GM21529 (cell line): ENCODE measurements at regions not wholly inside any gene's neighbourhood (a gene's known extent, or its start where the extent isn't known, plus 50 kb on each side); places are given as distances from the start of the nearest gene placed in this dataset.

Source experiments
- ATAC-seq: cut with Tn5 transposase; IDR thresholded peaks from one replicate; pipeline ENCODE4 v1.9.1; 2021; ENCODE audit not compliant: unreplicated experiment

DNA sequence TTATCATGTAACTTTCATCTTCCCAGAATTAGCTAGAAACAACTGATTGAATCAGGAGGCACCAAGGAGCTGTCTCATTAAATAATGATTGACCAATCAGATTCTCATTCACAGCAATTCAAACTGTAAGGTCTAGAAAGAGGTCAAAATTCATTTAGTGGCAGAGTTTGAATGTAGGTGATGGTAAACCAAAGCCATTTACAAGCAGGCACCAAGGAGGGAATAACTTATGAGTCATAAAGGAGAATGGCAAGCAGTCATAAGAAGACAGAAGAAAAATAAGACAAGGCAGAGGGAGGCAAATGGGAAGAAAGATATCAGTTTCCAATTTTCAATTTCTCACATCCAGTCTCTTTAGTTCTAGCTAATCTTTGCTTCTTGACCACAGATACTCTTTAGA lies 52.9 kb upstream of the DEFB112 start:
- ATAC-seq, result no peak

DNA sequence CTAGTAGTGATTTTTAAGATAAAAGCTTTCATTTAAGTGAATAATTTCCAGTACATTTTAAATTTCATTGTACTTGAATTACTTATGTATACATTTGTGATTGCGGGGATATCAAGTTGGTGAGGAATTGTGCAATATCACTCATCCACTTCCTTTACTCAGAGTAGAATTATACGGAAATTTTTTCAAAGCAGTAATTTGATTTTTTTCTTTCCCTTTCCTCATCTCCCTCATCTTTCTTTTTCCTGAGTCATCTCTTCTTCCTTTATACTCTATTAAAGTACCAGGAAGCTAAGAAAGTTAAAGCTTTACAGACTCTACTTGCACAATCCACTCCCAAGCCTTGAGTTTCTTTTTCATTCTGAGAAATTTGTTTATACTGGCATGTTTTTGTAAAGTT lies 60.9 kb upstream of the DEFB112 start:
- no peak for ATAC-seq

DNA sequence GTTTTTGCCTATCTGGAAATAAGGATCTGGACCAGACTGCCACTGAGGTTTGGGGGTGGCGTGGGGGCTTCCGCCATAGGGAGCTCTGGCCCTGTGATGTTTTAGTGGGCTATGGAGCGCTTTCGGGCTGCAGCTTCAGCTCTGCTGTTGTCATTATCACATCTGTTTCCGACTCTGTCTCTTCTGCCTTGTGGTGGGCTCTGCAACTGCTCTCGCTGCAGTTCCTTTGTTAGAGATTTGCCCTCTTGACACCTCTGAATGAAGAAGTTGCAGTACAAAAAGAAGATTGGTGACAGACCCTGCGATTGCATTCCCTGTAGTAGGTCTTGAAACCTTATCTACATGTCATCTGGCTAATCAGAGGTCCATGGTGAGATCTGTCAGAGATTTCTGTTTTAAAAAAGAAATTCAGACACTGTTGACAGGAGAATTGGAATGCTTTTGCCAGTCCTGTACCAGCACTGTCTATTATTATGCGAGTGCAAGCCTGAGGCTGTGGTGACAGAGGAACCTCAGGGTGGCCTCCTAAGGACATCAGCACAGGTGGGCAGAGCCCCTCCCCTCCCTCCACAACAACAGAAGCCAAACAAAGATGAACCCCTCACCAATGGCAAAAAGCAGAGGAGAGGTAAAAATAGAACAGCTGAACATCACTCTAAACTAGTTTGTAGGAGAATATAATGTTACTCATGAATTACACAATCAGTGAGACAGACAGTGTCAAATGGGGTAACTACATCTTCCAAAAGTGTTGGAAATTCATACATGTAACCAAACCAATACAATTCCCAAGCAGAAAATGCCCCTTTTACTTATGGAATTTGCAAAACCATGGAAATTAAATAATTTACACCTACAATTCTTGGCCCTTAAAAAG lies 63.5 kb upstream of the DEFB112 start:
- ATAC-seq, result no peak

DNA sequence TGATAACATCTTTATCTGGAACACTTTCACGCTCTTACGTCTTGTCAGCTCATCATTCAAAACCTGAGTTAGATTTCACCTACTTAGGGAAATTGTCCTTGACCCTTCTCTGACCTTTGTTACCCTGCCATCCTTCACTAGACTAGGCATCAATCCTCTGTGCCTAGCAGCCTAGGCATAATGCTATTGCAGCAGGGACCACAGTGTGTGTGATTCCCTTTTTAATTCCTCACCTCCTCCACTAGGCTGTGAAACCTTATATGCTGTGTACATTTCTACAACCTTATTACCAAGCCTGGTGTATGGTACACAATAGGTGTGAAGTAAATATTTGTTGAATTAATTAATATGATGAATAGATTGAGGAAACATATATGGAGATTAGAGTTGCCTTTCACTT lies 66.7 kb upstream of the DEFB112 start:
- ATAC-seq, result no peak

DNA sequence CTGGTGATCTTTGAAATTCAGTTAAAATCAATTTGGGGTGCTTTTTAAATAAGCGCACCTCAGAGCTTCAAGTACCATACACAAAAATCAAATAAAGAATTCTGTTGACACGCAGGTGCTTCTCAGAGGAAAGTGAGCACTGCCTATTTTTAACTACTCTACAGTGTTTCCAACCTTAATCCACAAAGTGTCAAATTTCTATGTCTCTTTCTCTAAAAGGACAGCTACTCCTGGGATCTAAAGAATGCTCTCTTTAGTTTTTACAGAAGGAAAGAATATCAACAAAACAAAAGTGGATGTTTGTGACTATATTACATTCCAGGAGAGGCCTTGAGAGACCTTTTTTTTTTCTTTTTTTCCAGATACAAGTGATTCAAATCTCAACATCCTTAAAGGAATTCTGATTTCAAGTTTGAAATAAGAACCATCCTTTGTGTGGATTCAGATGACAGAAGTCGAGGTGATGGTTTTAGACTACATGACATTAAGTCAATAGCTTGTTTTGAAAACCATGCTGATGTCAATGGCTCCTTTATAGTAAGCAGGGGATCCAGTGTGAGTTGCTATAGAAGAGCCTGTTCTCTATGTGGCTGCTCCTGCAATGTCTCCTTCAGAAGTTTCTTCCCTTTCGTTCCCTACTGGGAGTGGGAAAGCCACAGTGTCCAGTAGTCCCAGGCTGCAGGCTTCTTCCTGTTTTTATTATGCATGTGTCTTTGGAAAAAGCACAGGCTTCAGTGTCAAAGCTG lies 67.2 kb upstream of the DEFB112 start:
- no peak for ATAC-seq

DNA sequence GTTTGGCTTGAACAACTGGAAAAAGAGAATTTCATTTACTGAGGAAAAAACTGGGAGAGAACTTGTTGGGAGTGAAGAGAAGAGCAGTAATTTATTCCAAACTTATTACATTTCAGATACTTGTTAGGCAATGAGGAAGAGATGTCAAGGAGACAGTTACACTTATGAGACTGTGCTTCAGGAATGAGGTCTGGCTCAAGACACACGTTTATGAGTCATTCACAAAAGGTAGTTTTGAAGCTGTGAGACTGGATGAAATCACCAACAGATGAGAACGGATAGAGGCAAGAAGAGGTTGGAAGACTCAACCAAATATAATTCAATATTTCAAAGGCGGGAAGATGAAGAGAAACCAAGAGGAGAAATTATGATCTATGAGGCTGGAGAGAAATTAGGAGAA lies 70.6 kb upstream of the DEFB112 start:
- ATAC-seq, result no peak

DNA sequence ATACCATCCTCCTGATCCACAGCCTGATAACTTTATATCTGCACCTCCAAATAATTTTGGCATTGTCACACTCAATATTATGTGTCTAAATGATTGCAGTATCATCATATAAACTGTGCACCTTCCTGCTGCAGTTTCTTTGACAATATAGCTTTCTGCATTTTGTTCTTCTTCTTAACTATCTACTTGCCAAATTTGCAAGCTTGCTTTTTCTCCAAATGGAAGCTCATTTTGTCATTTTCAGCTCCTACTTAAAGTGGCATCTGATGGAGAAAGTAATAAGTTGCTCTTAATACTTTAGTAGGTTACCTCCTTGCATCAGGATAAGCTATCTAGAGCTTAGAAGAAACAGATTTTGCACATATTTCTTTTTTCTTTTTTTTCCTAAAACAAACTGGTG lies 74.0 kb upstream of the DEFB112 start:
- ATAC-seq, result no peak

DNA sequence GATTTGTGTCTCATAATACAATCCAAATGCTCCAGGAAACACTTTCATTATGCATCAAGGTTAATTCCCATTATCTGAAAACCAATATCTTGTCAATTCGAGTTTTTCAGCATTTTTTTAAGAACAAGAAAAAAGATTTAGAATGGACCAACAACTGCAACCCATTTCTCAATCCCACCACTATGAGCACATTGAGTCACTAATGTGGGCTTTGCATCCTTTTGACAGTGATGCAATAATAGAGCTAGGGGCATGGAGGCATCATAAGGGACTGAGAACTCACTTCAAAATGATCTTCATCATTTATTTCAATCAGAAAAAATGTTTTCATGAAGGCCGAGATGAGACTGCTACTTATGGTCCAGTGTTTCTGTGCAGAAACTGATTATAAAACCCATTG lies 74.8 kb upstream of the DEFB112 start:
- no peak for ATAC-seq

DNA sequence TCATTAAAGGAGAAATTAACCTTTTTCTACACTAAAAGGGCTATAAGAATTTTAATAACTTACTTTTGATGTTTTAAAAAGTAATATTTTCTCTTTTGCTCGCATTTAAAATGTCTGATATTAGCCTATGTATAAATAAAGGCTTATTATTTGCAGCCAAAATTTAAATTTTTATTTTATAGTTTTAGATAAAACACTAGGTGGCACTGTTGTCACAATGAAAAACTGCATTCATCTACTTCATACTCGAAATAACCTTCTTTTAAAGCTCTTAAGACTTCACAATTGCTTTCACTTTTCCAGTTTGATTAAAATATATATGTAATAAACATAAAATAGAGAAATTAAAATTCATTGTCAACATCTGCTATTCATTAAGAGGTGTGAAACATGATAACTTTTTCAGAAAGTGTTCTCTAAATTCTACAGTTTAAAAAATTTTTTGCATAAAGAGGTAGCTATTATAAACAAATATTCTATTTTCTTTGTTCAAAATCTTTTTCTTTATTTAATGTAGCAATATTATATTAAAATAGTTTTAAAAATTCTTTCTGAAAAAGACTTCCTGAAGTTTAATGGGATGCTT lies 78.8 kb upstream of the DEFB112 start:
- no peak for ATAC-seq

DNA sequence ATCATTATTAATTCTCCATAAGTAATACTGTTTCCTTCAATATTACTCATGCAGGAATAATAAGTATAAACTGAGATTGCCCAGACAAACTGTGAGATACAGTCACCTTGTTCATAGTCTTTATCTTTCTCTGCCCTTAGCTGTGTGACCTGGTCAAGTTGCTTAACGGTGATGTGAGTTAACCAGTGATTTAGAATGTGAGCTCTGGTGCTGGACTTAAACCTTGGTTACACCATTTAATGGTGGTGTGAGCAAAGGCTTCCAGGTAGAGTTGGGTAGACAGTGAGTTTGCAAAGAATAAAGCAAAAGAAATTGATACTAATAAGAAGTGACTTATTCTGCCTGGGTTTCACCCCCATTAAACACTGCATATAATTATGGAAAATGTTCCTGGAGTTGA lies 86.2 kb upstream of the DEFB112 start:
- no peak for ATAC-seq

DNA sequence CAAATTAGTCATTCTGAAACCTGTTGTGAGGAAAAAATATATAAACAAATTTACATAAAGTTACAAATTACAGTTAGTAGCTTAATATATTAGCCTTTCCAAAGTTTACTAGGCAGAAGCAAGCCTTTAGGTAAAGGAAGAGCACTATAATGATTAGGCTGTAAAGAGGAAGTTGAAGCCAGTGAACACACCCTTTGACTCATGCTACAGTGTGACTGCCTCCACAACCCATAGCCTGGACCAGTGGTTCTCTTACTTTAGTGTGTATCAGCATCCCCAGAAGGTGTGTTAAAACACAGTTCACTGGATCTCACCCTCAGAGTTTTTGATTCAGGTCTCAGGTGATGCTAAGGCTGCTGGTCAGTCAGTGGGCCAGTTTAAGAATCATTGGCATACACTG lies 91.4 kb upstream of the DEFB112 start:
- ATAC-seq, result no peak

DNA sequence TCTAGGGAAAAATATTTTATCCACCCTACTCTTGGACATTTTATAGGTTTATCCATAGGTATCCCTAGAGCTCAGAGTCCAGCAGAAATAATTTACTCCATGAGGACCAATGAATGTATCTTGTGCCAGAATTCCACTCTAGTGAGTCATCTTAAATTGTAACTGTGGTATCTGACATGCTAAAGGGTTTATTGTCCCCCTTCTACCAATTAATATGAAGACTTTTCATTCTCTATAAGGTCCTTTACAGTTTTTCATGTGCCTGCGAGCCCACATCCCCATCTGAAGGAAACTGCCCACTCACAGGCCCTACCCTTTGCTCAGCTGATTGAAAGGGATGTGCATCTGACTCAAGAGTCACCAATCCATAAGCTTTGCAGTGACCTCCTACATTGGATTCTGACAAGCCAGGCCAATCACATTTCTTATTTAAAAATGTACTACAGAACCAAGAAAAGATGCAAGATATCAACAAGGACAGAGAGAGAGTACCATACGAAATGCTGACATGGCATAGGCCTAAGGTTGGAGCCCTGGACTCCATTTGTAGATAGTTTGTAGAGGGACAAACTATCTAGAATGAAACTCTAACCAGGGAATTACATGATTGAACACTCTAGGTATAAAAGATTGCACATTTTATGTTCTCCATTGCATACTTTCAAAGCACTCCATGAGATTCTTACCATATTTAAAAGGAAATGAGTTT lies 93.4 kb upstream of the DEFB112 start:
- no peak for ATAC-seq

DNA sequence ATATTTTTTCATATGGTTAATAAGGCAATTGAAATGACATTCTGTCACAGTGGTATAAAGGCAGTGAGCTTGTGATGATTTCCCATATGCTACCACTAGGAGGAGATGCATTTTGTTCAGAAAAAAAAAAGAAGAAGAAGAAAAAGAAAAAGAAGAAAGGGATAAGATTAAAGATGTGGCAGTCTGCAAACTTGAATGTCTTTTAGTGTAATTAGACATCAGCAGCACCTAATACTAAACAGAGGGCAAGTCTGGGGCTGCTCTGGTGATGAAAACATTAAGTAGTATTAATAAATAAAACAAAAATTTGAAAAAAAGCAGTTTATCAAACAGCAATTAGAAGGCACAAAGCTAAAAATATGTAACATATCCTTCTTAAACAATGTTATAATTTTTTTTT lies 95.4 kb upstream of the DEFB112 start:
- no peak for ATAC-seq

DNA sequence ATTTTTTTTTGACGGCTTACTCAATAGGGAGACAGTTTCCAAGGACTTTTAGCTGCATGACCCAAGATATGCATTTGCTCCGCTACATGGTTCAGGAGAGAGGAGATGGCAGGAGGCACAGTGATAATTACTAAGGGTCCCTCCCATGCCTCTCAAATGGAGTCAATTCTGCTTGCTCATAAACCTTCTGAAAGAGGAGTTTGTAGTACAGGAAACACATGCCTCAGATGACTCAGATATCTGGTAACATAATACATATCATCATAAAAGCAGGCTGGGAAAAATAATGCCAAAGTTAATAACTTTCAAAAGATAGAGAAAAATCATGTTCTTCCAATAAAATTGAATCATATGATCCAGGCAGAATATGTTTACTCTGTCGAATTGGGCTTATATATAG lies 97.6 kb upstream of the DEFB112 start:
- ATAC-seq, result no peak

DNA sequence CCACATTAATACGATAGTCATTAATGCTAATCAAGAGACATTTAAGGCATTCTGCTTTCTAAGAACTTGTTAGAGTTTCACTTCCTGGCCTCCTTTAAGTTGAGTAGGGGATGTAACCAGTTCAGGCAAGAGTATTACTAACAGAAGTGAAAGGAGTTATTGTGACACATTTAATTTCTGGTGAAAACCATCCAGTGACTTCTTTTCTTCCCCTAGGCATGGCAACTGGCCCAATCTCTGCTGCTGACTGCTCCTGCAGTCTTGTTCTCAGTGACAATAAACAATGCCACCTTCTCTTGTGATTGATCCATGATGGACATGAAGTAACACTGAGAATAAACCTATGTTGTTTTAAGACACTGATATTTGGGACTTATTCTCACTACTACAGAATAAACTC lies 130.9 kb upstream of the DEFB112 start:
- ATAC-seq, result no peak

DNA sequence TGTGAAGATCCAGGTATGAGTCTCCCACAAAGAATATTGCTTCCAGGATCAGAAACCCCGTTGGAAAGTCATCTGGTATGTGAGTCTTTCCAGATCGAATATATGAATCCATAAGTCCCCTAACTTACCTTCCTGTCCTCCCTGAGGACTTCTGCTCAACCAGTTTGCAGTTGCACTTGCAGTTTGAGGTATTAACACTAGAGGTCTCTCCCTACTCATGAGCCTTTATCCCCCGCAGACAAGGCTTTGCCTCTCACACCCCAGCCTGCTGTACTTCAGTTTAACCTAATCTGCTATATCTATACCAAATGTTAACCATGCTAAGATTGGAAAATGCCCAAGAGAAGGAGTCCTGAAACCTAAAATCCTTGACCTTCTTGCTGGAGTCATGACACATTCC lies 135.3 kb upstream of the DEFB112 start:
- ATAC-seq, result no peak

DNA sequence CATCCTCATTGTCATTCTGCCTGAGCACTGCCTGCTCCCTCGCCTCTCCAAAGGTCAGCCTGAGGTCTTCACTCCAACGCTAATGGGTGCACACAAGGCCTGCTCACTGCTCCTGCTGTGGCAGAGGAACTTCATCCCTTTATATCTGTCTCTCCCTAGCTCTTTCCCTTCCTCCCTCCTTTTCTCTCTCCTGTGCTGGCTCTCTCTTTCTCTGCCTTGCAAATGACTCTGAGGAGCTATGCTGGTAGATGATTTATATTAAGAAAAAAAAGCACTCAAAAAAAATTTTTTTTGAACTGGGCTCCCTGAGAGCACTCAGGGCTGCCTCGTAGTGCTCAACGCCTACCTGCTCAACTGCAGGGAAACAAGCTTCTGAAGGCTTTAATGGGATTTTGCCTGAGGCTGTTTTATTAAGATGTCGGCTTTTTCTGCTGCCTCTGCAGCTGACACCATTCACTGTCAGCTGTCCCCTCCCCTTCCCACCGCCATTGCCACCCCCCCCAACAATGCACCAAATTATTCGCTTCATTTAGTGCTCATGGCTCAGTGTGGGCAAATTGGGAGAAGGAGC lies 137.7 kb upstream of the DEFB112 start:
- no peak for ATAC-seq

DNA sequence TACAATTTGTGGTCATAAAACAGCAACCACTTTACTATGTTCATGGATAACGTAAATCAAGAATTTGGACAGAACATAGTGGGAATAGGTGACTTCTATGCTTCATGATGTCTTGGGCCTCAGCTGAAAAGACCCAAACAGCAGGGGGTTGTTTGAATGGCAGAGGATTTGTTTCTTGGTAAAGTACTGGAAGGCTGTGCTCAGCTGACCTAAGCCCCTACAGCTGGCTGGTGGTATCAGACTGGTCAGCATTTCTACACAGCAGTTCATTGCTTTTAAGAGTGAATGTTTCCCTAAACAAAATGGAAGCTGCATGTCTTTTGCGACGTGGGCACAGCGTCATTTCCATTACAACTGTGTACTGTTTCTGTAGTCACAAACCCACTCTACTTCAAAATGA lies 148.5 kb upstream of the DEFB112 start:
- no peak for ATAC-seq

DNA sequence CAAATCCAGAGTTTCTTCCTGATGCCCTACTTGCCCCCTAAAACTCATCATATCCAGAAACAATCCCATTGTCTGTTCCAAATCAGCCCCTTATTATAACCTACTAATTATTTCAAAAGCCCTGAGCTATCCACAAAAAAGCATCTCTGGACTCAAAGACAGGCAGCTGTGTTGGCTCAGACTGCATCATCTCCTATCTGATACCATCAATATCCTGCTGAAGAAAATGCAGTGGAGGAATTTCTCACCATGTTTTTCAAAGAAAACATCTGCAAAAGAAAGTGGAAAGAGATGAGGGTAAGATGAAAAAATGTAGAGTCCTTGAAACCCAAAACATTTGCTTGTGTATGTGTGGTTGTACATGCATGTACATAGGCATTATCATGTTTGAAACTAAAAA lies 153.0 kb upstream of the DEFB112 start:
- ATAC-seq, result no peak

DNA sequence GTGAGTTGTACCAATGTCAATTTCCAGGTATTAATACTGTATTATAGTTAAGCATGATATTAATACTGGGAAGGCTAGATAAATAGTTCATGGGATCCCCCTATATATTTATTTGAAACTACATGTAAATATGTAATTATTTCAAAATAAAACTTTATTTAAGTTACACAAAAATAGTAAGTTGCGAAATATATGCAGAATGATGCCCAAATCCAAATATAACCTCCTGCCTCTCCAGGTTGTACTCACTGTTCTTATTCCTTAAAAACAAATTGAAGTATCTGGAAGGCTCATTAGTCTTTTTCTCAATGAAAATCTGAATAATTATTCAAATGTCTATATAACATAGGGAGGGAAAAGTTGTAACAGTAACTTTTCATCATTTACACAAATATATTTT lies 161.9 kb upstream of the DEFB112 start:
- no peak for ATAC-seq

DNA sequence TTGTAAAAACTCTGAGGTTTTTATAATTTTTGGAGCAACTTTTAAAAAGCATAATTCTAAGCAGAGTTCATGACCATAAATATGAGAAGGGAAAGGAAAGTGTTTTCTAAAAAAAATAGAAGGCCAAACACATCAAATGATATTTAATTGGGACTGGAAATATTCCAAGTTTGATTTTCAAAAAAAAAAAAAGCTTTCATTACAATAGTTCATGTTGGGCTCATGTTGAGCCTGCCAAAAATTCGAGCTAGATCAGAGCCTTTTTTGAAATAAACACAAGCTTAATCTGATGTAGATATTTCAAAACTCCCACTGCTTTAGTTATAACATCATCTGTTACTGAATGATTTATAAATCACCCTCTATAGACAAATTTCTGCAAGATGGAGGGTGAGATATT lies 163.4 kb upstream of the DEFB112 start:
- no peak for ATAC-seq
